ENCODE measurements at regions not wholly inside any gene's neighbourhood (a gene's known extent, or its start where the extent isn't known, plus 50 kb on each side); places are given as distances from the start of the nearest gene placed in this dataset.

DNA sequence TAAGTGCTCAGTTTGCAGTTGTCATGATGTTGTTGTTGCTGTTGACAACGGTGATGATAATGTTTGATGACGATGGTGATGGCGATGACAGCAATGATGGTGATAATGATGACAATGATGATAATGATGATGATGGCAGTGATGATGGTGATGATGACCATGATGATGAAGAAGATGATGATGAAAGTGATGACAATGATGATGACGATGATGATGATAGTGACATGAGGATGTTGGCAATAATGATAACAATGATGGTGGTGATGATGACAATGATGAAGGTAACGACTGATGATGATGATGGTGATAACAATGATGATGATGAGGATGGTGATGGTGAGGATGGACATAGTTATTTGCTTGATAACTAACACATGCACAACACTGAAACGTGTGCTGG is 778.5 kb downstream of the VRK1 start:
- TF ChIP-seq, protein P1, sequence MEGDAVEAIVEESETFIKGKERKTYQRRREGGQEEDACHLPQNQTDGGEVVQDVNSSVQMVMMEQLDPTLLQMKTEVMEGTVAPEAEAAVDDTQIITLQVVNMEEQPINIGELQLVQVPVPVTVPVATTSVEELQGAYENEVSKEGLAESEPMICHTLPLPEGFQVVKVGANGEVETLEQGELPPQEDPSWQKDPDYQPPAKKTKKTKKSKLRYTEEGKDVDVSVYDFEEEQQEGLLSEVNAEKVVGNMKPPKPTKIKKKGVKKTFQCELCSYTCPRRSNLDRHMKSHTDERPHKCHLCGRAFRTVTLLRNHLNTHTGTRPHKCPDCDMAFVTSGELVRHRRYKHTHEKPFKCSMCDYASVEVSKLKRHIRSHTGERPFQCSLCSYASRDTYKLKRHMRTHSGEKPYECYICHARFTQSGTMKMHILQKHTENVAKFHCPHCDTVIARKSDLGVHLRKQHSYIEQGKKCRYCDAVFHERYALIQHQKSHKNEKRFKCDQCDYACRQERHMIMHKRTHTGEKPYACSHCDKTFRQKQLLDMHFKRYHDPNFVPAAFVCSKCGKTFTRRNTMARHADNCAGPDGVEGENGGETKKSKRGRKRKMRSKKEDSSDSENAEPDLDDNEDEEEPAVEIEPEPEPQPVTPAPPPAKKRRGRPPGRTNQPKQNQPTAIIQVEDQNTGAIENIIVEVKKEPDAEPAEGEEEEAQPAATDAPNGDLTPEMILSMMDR (IDR thresholded peaks at IDR 0.05) = no peak
- Histone ChIP-seq H3K4me3 (no peak overlapping the region), H3K36me3 (no peaks in the 10 kb centered on the region), H3K9me3 (peaks cover 0 to 3% (median 0%) of the 10 kb centered on the region in 3 donors), H3K27ac (no peak overlapping the region), H3K27me3 (no peaks in the 10 kb centered on the region), H3K4me1 (no peaks in the 10 kb centered on the region)
- DNase-seq = no peak
- intact Hi-C loops (cut with DNase I; ENCODE audit: low total_unique reads) = no loop called here

DNA sequence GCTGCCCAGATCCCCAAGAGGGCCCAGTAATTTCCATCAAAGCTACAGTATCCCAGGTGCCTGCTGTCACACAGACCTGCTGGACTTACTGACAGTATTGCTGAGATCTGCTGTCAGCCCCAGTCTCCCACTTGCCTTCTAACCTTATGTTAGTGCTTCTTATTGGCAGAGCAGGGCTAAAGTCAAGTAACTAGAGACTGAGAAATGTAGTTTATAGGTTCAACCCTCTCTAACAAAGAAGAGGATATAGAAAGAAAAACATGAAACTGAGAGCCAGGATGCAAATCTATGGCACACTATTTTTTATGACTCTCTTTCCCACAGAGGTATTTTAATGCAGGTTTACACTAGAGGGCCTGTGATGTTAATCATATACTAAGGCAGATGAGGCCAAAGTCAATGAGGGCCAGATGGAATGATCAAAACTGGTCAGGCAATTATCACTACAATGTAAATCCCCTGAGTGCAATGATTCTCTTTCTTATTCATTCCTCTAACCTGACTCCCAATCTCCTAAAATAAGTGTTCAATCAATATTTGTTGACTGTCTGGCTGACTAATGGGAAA is 781.9 kb downstream of the VRK1 start:
- H3K36me3 ChIP-seq = no peaks in the 10 kb centered on the region
- intact Hi-C loops (cut with DNase I; ENCODE audit: low total_unique reads) = no loop called here
- TF ChIP-seq, protein P1 (IDR thresholded peaks at IDR 0.05) = no peak

DNA sequence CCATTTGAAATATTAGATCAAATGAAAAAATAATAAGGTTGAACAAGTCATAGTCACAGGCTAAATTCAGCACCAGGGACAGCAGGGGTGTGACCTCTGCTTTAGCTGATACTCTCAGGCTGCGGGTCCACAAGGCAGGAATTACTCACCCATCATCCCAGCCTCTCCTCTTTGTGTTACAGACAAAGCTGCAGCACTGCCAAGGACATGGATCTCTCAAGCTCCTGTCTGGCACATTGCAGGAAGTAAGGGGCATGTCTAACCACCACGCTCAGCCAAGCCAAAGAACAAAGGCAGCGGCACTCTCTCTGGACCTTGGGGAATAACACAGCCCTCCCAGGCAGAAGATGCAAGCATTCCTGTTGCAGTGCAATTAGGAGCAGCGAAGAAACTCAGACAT is 783.8 kb downstream of the VRK1 start:
- Histone ChIP-seq H3K27me3 (no peaks in the 10 kb centered on the region), H3K4me3 (no peak overlapping the region), H3K4me1 (no peaks in the 10 kb centered on the region), H3K36me3 (no peaks in the 10 kb centered on the region), H3K9me3 (no peaks in the 10 kb centered on the region), H3K27ac (no peak overlapping the region)
- intact Hi-C loops (cut with DNase I; ENCODE audit: low total_unique reads) = no loop called here
- no peak for DNase-seq
- TF ChIP-seq, protein P1 (IDR thresholded peaks at IDR 0.05) = no peak

More for the DNA sequence above, 781.9 kb downstream of the VRK1 start:
- Histone ChIP-seq H3K27me3 (no peaks in the 10 kb centered on the region), H3K9me3 (no peaks in the 10 kb centered on the region), H3K4me3 (no peak overlapping the region), H3K27ac (no peak overlapping the region), H3K4me1 (no peaks in the 10 kb centered on the region)
- DNase-seq = no peak

DNA sequence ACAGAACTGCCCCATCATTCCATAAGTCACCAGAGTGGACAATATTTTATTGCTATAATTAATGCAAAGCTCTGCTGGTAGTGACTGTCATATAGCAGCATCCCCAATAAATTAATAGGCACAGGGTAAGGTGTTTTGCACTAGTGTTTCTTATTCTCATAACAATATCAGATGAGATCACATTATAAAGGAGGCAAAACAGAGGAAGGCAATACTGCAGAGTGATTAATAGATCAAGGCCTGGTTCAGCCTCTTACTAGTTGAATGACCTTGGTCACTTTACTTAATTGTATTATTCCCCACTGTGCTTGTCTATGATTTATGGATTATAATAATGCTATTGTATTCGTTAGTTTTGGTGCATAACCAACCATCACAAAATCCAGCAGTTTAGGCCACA is 784.8 kb downstream of the VRK1 start:
- Histone ChIP-seq H3K4me3 (no peak overlapping the region), H3K27ac (no peak overlapping the region), H3K4me1 (no peaks in the 10 kb centered on the region), H3K9me3 (no peaks in the 10 kb centered on the region), H3K27me3 (no peaks in the 10 kb centered on the region), H3K36me3 (no peaks in the 10 kb centered on the region)
- TF ChIP-seq, protein P1 (IDR thresholded peaks at IDR 0.05) = no peak
- DNase-seq = no peak
- intact Hi-C loops (cut with DNase I; ENCODE audit: low total_unique reads) = no loop called here

DNA sequence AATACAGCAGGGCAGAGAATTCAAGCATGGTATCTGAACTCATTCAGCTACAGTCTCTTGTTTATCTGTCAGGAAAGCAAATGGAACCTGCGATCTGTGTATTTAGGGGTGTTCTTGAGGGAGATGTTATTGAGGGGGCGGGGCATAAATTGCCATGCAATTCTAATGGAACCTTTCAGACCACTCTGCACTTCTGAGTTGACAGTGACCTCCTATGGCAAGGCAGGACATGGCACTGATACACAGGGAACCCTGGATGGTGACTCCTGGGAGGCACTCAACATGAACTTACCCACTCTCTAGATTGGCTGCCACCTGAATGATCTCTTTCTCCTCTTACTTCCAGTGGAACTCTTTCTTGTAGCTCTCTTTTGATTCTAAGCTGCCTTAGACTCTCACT is 787.3 kb downstream of the VRK1 start:
- Histone ChIP-seq H3K36me3 (no peaks in the 10 kb centered on the region), H3K27me3 (no peaks in the 10 kb centered on the region), H3K4me3 (no peak overlapping the region), H3K4me1 (no peaks in the 10 kb centered on the region), H3K9me3 (no peaks in the 10 kb centered on the region), H3K27ac (no peak overlapping the region)
- DNase-seq = no peak
- TF ChIP-seq, protein P1 (IDR thresholded peaks at IDR 0.05) = no peak
- intact Hi-C loops (cut with DNase I; ENCODE audit: low total_unique reads) = no loop called here
